ENCODE measurements at regions not wholly inside any gene's neighbourhood (a gene's known extent, or its start where the extent isn't known, plus 50 kb on each side); places are given as distances from the start of the nearest gene placed in this dataset.
A peak's percentile ranks its signal among the peaks of the same experiment; 100 is the strongest.

DNA sequence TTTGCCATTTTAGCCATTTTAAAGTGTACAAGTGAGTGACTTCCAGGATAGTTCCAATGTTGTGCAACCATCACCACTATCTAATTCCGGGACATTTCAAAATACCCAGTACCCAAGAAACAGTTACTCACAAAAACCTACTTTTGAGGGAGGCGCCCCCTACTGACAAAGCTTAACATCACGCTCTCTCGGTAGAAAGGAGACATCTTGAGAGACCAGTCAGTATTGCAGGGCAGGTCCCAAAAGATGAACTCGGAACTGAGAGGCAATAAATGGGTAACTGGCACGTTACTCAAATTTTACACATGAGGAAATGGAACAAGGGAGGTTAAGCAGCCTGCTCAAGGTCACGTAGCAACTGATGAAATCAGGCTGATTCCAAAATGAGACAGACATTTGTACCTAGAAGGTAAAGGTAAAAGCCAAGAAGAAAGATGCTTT is 50.0 kb upstream of the POU2AF1 start:
- DNase-seq: peak in 1 of 2 donors; percentile 59
- no peaks in the 10 kb centered on the region for H3K27me3 ChIP-seq
- H3K27ac ChIP-seq: no peak overlapping the region
- no peak overlapping the region for H3K4me3 ChIP-seq
- ATAC-seq (ENCODE audit: low FRiP score in 2 of 2): peak in 1 of 2 donors; percentile 77
- H3K9me3 ChIP-seq: no peaks in the 10 kb centered on the region
- no peaks in the 10 kb centered on the region for H3K36me3 ChIP-seq
- WGBS, 2 donors: 49 to 52% methylated on average over 7 of the region's 7 CpGs
- no peak for TF ChIP-seq EP300 (IDR thresholded peaks at IDR 0.05)
- TF ChIP-seq POLR2A (IDR thresholded peaks at IDR 0.05): no peak
- TF ChIP-seq, protein P1, sequence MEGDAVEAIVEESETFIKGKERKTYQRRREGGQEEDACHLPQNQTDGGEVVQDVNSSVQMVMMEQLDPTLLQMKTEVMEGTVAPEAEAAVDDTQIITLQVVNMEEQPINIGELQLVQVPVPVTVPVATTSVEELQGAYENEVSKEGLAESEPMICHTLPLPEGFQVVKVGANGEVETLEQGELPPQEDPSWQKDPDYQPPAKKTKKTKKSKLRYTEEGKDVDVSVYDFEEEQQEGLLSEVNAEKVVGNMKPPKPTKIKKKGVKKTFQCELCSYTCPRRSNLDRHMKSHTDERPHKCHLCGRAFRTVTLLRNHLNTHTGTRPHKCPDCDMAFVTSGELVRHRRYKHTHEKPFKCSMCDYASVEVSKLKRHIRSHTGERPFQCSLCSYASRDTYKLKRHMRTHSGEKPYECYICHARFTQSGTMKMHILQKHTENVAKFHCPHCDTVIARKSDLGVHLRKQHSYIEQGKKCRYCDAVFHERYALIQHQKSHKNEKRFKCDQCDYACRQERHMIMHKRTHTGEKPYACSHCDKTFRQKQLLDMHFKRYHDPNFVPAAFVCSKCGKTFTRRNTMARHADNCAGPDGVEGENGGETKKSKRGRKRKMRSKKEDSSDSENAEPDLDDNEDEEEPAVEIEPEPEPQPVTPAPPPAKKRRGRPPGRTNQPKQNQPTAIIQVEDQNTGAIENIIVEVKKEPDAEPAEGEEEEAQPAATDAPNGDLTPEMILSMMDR (IDR thresholded peaks at IDR 0.05): peak in 4 of 6 experiments; percentile 38 to 68 (median 62)
- TF ChIP-seq POLR2AphosphoS5 (IDR thresholded peaks at IDR 0.05): no peak
- H3K4me1 ChIP-seq: no peaks in the 10 kb centered on the region

All from upper lobe of left lung (tissue), 6 donors.